ENCODE measurements at regions not wholly inside any gene's neighbourhood (a gene's known extent, or its start where the extent isn't known, plus 50 kb on each side); places are given as distances from the start of the nearest gene placed in this dataset.
A peak's percentile ranks its signal among the peaks of the same experiment; 100 is the strongest.

GRCh38 chr11:122036493-122036892 is 79.5 kb downstream of the BLID start:
- Histone ChIP-seq H3K9me3 (no peaks in the 10 kb centered on the region), H3K4me1 (peaks cover 0 to 25% (median 11%) of the 10 kb centered on the region in 12 donors), H3K27ac (no peak overlapping the region), H3K36me3 (no peaks in the 10 kb centered on the region), H3K4me3 (no peak overlapping the region), H3K27me3 (no peaks in the 10 kb centered on the region)
- 82 to 88% (median 87%) methylated on average over 6 of the region's 6 CpGs for WGBS, 4 donors
- intact Hi-C loops (cut with DNase I), result loop anchor here in 2 of 10 donors (5.0 to 10.0 kb wide), 3 partner anchors 48 to 468 kb away; no protein-coding TSS in a partner anchor
- no peak for DNase-seq
- TF ChIP-seq CTCF (IDR thresholded peaks at IDR 0.05) (no peak), POLR2A (IDR thresholded peaks at IDR 0.05) (no peak)
- ATAC-seq, result no peak

GRCh38 chr11:122036018-122036417 is 80.0 kb downstream of the BLID start:
- Histone ChIP-seq H3K27me3 (no peaks in the 10 kb centered on the region), H3K4me1 (peaks cover 0 to 25% (median 11%) of the 10 kb centered on the region in 12 donors), H3K36me3 (no peaks in the 10 kb centered on the region), H3K4me3 (no peak overlapping the region), H3K27ac (no peak overlapping the region), H3K9me3 (no peaks in the 10 kb centered on the region)
- ATAC-seq (peak in 3 of 4 donors; percentile 22 to 51 (median 42)), DNase-seq (no peak)
- intact Hi-C loops (cut with DNase I), result loop anchor here in 2 of 10 donors (5.0 to 10.0 kb wide), 3 partner anchors 49 to 469 kb away; no protein-coding TSS in a partner anchor
- 15 to 27% (median 21%) methylated on average over 1 of the region's 1 CpG for WGBS, 4 donors
- TF ChIP-seq CTCF (IDR thresholded peaks at IDR 0.05) (no peak), POLR2A (IDR thresholded peaks at IDR 0.05) (no peak)

GRCh38 chr11:122033631-122034030 is 82.4 kb downstream of the BLID start:
- TF ChIP-seq POLR2A (IDR thresholded peaks at IDR 0.05) (no peak), CTCF (IDR thresholded peaks at IDR 0.05) (no peak)
- no peak overlapping the region for H3K27ac ChIP-seq
- DNase-seq (no peak), ATAC-seq (no peak)
- peaks cover 0 to 25% (median 11%) of the 10 kb centered on the region in 12 donors for H3K4me1 ChIP-seq
- H3K9me3 ChIP-seq, result peaks cover 0 to 6% (median 0%) of the 10 kb centered on the region in 12 donors
- whole genome bisulfite sequencing, 4 donors, result 84 to 91% (median 89%) methylated on average over 2 of the region's 2 CpGs
- H3K27me3 ChIP-seq, result no peaks in the 10 kb centered on the region
- H3K4me3 ChIP-seq, result no peak overlapping the region
- no peaks in the 10 kb centered on the region for H3K36me3 ChIP-seq
- intact Hi-C loops (cut with DNase I), result loop anchor here in 1 of 10 donors (10.0 kb wide), 2 partner anchors 51 to 471 kb away; no protein-coding TSS in a partner anchor

GRCh38 chr11:122033193-122033592 is 82.8 kb downstream of the BLID start:
- peaks cover 0 to 6% (median 0%) of the 10 kb centered on the region in 12 donors for H3K9me3 ChIP-seq
- no peaks in the 10 kb centered on the region for H3K27me3 ChIP-seq
- H3K36me3 ChIP-seq, result no peaks in the 10 kb centered on the region
- no peak overlapping the region for H3K27ac ChIP-seq
- DNase-seq, result no peak
- peaks cover 0 to 25% (median 11%) of the 10 kb centered on the region in 12 donors for H3K4me1 ChIP-seq
- TF ChIP-seq POLR2A (IDR thresholded peaks at IDR 0.05) (no peak), CTCF (IDR thresholded peaks at IDR 0.05) (no peak)
- ATAC-seq, result peak in 2 of 4 donors; percentile 9 to 49
- intact Hi-C loops (cut with DNase I), result loop anchor here in 1 of 10 donors (10.0 kb wide), 2 partner anchors 52 to 472 kb away; no protein-coding TSS in a partner anchor
- 63 to 84% (median 67%) methylated on average over 2 of the region's 2 CpGs for WGBS, 4 donors
- H3K4me3 ChIP-seq, result no peak overlapping the region
